PC-9 (cell line): ENCODE measurements at regions not wholly inside any gene's neighbourhood (a gene's known extent, or its start where the extent isn't known, plus 50 kb on each side); places are given as distances from the start of the nearest gene placed in this dataset.

ENCODE experiments used
- EZH2 ChIP-seq: fragments of 200-600 bp; sonication (generic); IDR thresholded peaks from 2 replicates; pipeline ENCODE4 v1.8.0; 2017; ENCODE audit warnings: antibody characterized with exemption, low read depth
- TF ChIP-seq, protein P1 (sequence below): fragments of 200-600 bp; sonication (generic); conservative IDR thresholded peaks from 2 replicates; pipeline ENCODE4 v1.6.1; 2017; ENCODE audit warnings: mixed run types, antibody characterized with exemption, mild to moderate bottlenecking, moderate library complexity

DNA sequence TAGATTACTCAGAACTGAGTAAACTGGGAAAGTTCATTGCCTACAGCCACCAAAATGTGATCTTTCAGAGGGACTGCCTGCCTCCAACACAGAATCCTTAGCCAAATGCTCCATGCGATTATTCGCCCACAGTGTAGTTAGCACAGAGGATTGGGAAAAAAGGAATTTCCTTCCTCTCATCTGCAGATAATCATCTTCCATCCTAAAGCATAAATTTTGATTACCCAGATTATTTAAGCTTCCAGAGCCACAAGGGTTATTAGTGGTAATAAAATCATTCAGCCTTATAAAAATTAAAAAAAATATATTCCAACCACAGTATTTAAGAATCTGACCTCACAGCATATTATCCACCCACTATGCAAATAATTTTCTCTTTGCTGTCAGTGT, 285.3 kb upstream of the GRAMD2B start:
- TF ChIP-seq, protein P1, sequence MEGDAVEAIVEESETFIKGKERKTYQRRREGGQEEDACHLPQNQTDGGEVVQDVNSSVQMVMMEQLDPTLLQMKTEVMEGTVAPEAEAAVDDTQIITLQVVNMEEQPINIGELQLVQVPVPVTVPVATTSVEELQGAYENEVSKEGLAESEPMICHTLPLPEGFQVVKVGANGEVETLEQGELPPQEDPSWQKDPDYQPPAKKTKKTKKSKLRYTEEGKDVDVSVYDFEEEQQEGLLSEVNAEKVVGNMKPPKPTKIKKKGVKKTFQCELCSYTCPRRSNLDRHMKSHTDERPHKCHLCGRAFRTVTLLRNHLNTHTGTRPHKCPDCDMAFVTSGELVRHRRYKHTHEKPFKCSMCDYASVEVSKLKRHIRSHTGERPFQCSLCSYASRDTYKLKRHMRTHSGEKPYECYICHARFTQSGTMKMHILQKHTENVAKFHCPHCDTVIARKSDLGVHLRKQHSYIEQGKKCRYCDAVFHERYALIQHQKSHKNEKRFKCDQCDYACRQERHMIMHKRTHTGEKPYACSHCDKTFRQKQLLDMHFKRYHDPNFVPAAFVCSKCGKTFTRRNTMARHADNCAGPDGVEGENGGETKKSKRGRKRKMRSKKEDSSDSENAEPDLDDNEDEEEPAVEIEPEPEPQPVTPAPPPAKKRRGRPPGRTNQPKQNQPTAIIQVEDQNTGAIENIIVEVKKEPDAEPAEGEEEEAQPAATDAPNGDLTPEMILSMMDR = no peak
- no peak for TF ChIP-seq EZH2
